GM12891 (cell line): ENCODE measurements at regions not wholly inside any gene's neighbourhood (a gene's known extent, or its start where the extent isn't known, plus 50 kb on each side); places are given as distances from the start of the nearest gene placed in this dataset.

ENCODE experiments used
- PAX5 ChIP-seq: IDR thresholded peaks from 2 replicates; pipeline ENCODE4 v1.6.1; 2011; ENCODE audit warnings: low read length, moderate library complexity, mild to moderate bottlenecking; ENCODE audit not compliant: insufficient read depth, severe bottlenecking
- POLR2A ChIP-seq: IDR thresholded peaks from 2 replicates; pipeline ENCODE4 v1.6.1; 2011; ENCODE audit warnings: low read depth, low read length, control low read depth
- POLR2AphosphoS5 ChIP-seq: IDR thresholded peaks from 2 replicates; pipeline ENCODE4 v1.6.1; 2011; ENCODE audit warnings: low read depth, low read length, control low read depth
- SPI1 ChIP-seq: IDR thresholded peaks from 2 replicates; pipeline ENCODE4 v1.6.1; 2011; ENCODE audit warnings: low read depth, low read length, control low read depth
- TAF1 ChIP-seq: IDR thresholded peaks from 2 replicates; pipeline ENCODE4 v1.6.1; 2011; ENCODE audit warnings: low read depth, low read length, control low read depth

DNA sequence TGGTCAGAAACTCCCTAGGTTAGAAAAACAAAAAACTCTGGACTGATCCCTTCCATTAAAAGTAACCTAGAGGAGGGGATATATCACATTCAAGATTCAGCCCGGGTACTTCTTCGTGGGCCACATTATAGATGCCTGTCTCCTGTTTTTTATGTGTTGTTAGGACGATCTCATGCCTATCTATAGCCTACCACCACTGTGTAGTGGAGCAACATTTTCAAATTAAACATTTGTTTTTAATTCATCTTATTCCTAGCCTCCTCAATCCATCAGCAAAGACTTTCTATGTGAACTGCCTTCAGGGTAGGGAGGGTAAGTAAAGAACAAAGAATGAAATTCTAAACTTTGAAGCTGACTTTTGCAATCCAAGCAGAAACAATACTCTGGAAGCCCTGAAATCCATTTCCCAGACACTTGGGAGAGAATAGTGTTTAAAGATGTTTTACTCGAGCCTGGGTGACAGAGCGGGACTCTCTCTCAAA lies 379.4 kb downstream of the ANXA1 start:
- no peak for TF ChIP-seq SPI1
- TF ChIP-seq POLR2A, result no peak
- no peak for TF ChIP-seq POLR2AphosphoS5
- no peak for TF ChIP-seq TAF1
- no peak for TF ChIP-seq PAX5
